IMR-90 (cell line): ENCODE measurements at regions not wholly inside any gene's neighbourhood (a gene's known extent, or its start where the extent isn't known, plus 50 kb on each side); places are given as distances from the start of the nearest gene placed in this dataset.

Experiments
- ATAC-seq: fragments of 200-7000 bp; cut with Tn5 transposase; 2 replicates; pipeline ENCODE4 v1.9.1; 2020; ENCODE audit warnings: low read depth, mild to moderate bottlenecking, moderate library complexity
- BruUV-seq: library from RNA; stranded (reverse); fragments of 400-500 nt; replicated peaks from 2 replicates; lab custom pipeline; 2021; lab: Mats Ljungman, UMichigan
- CTCF ChIA-PET: fragments of 300-600 bp; formaldehyde crosslinking; extraction: SDS; loops from one replicate; lab custom pipeline; 2021; ENCODE audit warnings: antibody characterized with exemption; lab: Yijun Ruan, JAX
- POLR2A ChIA-PET: fragments of 300-600 bp; sonication (Branson Sonifier 250); formaldehyde crosslinking; loops from one replicate; lab custom pipeline; 2022; ENCODE audit warnings: antibody characterized with exemption; ENCODE audit not compliant: unreplicated experiment; lab: Charles Lee
- DNase-seq: peaks from one replicate; pipeline ENCODE4 v3.0.0; 2013
- H2AFZ ChIP-seq: replicated peaks from 2 replicates; pipeline ENCODE3; 2013; ENCODE audit warnings: low read length, mild to moderate bottlenecking; ENCODE audit not compliant: poor library complexity
- H2AK5ac ChIP-seq: 2 replicates; pipeline ENCODE4 v1.6.1; 2013; ENCODE audit warnings: low read depth, low read length, inconsistent platforms
- H2AK9ac ChIP-seq: replicated peaks from 2 replicates; pipeline ENCODE3; 2013; ENCODE audit warnings: mild to moderate bottlenecking, low read depth, low read length, moderate library complexity; ENCODE audit not compliant: poor library complexity
- H2BK120ac ChIP-seq: 2 replicates; pipeline ENCODE4 v1.6.1; 2013; ENCODE audit warnings: low read depth, low read length, inconsistent platforms
- H2BK15ac ChIP-seq: 3 replicates; pipeline ENCODE4 v1.6.1; 2013; ENCODE audit warnings: low read depth, low read length, inconsistent platforms
- H2BK20ac ChIP-seq: 2 replicates; pipeline ENCODE4 v1.6.1; 2013; ENCODE audit warnings: low read depth, mild to moderate bottlenecking, inconsistent platforms, low read length, moderate library complexity
- H2BK5ac ChIP-seq: 2 replicates; pipeline ENCODE4 v1.6.1; 2013; ENCODE audit warnings: mild to moderate bottlenecking, low read depth, low read length, inconsistent platforms; ENCODE audit not compliant: poor library complexity, severe bottlenecking
- H3K14ac ChIP-seq: replicated peaks from 2 replicates; pipeline ENCODE4 v1.6.1; 2013; ENCODE audit warnings: low read depth, low read length, inconsistent platforms
- H3K18ac ChIP-seq: 2 replicates; pipeline ENCODE4 v1.6.1; 2013; ENCODE audit warnings: low read depth, low read length, control low read depth
- H3K23ac ChIP-seq: 2 replicates; pipeline ENCODE4 v1.6.1; 2013; ENCODE audit warnings: low read depth, low read length, inconsistent platforms
- H3K27ac ChIP-seq: 2 replicates; pipeline ENCODE4 v1.5.1; 2013; ENCODE audit warnings: mild to moderate bottlenecking, control low read depth, low read length; ENCODE audit not compliant: insufficient read depth
- H3K27me3 ChIP-seq: 2 replicates; pipeline ENCODE4 v1.6.1; 2013; ENCODE audit warnings: low read length; ENCODE audit not compliant: control insufficient read depth, insufficient read depth
- H3K36me3 ChIP-seq: 2 replicates; pipeline ENCODE4 v1.6.1; 2013; ENCODE audit warnings: low read length, mixed read lengths; ENCODE audit not compliant: control insufficient read depth, insufficient read depth
- H3K4ac ChIP-seq: 2 replicates; pipeline ENCODE4 v1.6.1; 2013; ENCODE audit warnings: low read depth, low read length, inconsistent platforms
- H3K4me1 ChIP-seq: 2 replicates; pipeline ENCODE4 v1.6.1; 2013; ENCODE audit warnings: low read length, mixed read lengths; ENCODE audit not compliant: control insufficient read depth, insufficient read depth
- H3K4me2 ChIP-seq: 2 replicates; pipeline ENCODE4 v1.6.1; 2013; ENCODE audit warnings: low read depth, mild to moderate bottlenecking, control low read depth, low read length, moderate library complexity
- H3K4me3 ChIP-seq: 2 replicates; pipeline ENCODE4 v1.5.1; 2013; ENCODE audit warnings: low read depth, mild to moderate bottlenecking, control low read depth, low read length, moderate library complexity; ENCODE audit not compliant: insufficient read depth
- H3K56ac ChIP-seq: 2 replicates; pipeline ENCODE4 v1.6.1; 2013; ENCODE audit warnings: low read length, inconsistent platforms; ENCODE audit not compliant: insufficient read depth; ENCODE audit errors: extremely low read depth
- H3K79me1 ChIP-seq, 2 experiments: 2 replicates each; pipeline ENCODE4 v1.6.1; 2013; ENCODE audit warnings: low read length in 2 of 2, inconsistent platforms in 1 of 2, low read depth in 1 of 2
- H3K9ac ChIP-seq: 2 replicates; pipeline ENCODE4 v1.6.1; 2013; ENCODE audit warnings: low read depth, low read length, control low read depth
- H3K9me1 ChIP-seq: 2 replicates; pipeline ENCODE4 v1.6.1; 2013; ENCODE audit warnings: low read length, inconsistent platforms; ENCODE audit not compliant: insufficient read depth
- H3K9me3 ChIP-seq: 2 replicates; pipeline ENCODE4 v1.6.1; 2013; ENCODE audit warnings: low read length; ENCODE audit not compliant: control insufficient read depth, insufficient read depth
- H4K20me1 ChIP-seq: 2 replicates; pipeline ENCODE4 v1.6.1; 2013; ENCODE audit warnings: low read length, inconsistent platforms; ENCODE audit not compliant: insufficient read depth
- H4K5ac ChIP-seq: 2 replicates; pipeline ENCODE4 v1.6.1; 2013; ENCODE audit warnings: mild to moderate bottlenecking, low read depth, low read length, control low read depth
- H4K8ac ChIP-seq, 2 experiments: 2 replicates each; pipeline ENCODE4 v1.6.1; 2013; ENCODE audit warnings: low read depth in 2 of 2, low read length in 2 of 2, control low read depth in 1 of 2, inconsistent platforms in 1 of 2
- H4K91ac ChIP-seq: 2 replicates; pipeline ENCODE4 v1.6.1; 2013; ENCODE audit warnings: low read depth, low read length, inconsistent platforms; ENCODE audit not compliant: insufficient read depth
- BHLHE40 ChIP-seq: fragments of 150-350 bp; IDR thresholded peaks from 2 replicates; pipeline ENCODE4 v1.6.1; 2016; ENCODE audit warnings: mild to moderate bottlenecking, low read depth, low read length
- CEBPB ChIP-seq: IDR thresholded peaks from 2 replicates; pipeline ENCODE4 v1.6.1; 2012; ENCODE audit warnings: low read depth, low read length, improper control_type of control experiment
- CHD1 ChIP-seq: IDR thresholded peaks from 2 replicates; pipeline ENCODE4 v1.6.1; 2012; ENCODE audit warnings: low read depth, low read length, improper control_type of control experiment
- CTCF ChIP-seq: conservative IDR thresholded peaks from 2 replicates; pipeline ENCODE4 v1.5.1; 2012; ENCODE audit warnings: mild to moderate bottlenecking, low read depth, low read length, improper control_type of control experiment
- ELK1 ChIP-seq: fragments of 150-350 bp; IDR thresholded peaks from 2 replicates; pipeline ENCODE4 v1.6.1; 2016; ENCODE audit warnings: low read depth, mild to moderate bottlenecking, low read length, moderate library complexity, borderline replicate concordance
- FOS ChIP-seq: fragments of 150-350 bp; IDR thresholded peaks from 2 replicates; pipeline ENCODE4 v1.6.1; 2016; ENCODE audit warnings: low read depth, low read length
- MAZ ChIP-seq: IDR thresholded peaks from 2 replicates; pipeline ENCODE4 v1.6.1; 2012; ENCODE audit warnings: low read depth, mild to moderate bottlenecking, low read length, improper control_type of control experiment, moderate library complexity, borderline replicate concordance
- MXI1 ChIP-seq: IDR thresholded peaks from 2 replicates; pipeline ENCODE4 v1.6.1; 2012; ENCODE audit warnings: low read depth, mild to moderate bottlenecking, low read length, moderate library complexity, borderline replicate concordance
- NFE2L2 ChIP-seq: fragments of 150-350 bp; IDR thresholded peaks from 2 replicates; pipeline ENCODE4 v1.6.1; 2016; ENCODE audit warnings: low read depth, mild to moderate bottlenecking, low read length
- POLR2A ChIP-seq: IDR thresholded peaks from 2 replicates; pipeline ENCODE4 v1.6.1; 2012; ENCODE audit warnings: mild to moderate bottlenecking, low read depth, low read length
- RAD21 ChIP-seq: IDR thresholded peaks from 2 replicates; pipeline ENCODE4 v1.6.1; 2012; ENCODE audit warnings: low read length, improper control_type of control experiment
- RCOR1 ChIP-seq: IDR thresholded peaks from 2 replicates; pipeline ENCODE4 v1.6.1; 2012; ENCODE audit warnings: mild to moderate bottlenecking, low read length, improper control_type of control experiment; ENCODE audit not compliant: insufficient replicate concordance
- RFX5 ChIP-seq: IDR thresholded peaks from 2 replicates; pipeline ENCODE4 v1.8.0; 2012; ENCODE audit warnings: low read depth, mild to moderate bottlenecking, low read length, moderate library complexity
- SMC3 ChIP-seq: fragments of 150-350 bp; IDR thresholded peaks from 2 replicates; pipeline ENCODE4 v1.6.1; 2016; ENCODE audit warnings: low read depth, mild to moderate bottlenecking, antibody characterized with exemption, low read length, moderate library complexity
- USF2 ChIP-seq: fragments of 150-350 bp; IDR thresholded peaks from 2 replicates; pipeline ENCODE4 v1.6.1; 2017; ENCODE audit warnings: mild to moderate bottlenecking, antibody characterized with exemption, low read length, low read depth
- WGBS, 2 experiments: methylation state at CpG; one replicate each; pipeline versions ENCODE4 v1.1.5 to v1.1.7; 2013; ENCODE audit warnings: missing lambda C conversion rate in 2 of 2; ENCODE audit not compliant: insufficient read length in 1 of 2; ENCODE audit errors: extremely low coverage in 2 of 2; 5-methylcytosine and 5-hydroxymethylcytosine counted together
- dilution Hi-C: fragments of 300-500 bp; cut with HindIII; formaldehyde crosslinking; loops from one replicate; pipeline ENCODE4 v1.14.3; 2018; ENCODE audit warnings: low sequenced_read_pairs; ENCODE audit not compliant: unreplicated experiment
- in situ Hi-C: fragments of 300-500 bp; cut with MboI; formaldehyde crosslinking; loops from 3 replicates; pipeline ENCODE4 v1.14.3; 2019; ENCODE audit warnings: low sequenced_read_pairs, inconsistent platforms, mixed read lengths
- intact Hi-C: fragments of 100-400 bp; cut with micrococcal nuclease; formaldehyde crosslinking; loops from 2 replicates; pipeline ENCODE4 v1.10.0; 2022

- CTCF ChIA-PET: no interaction called here
- DNase-seq: no peak
- Histone ChIP-seq H2AFZ (peak overlapping the region; percentile 27), H2BK5ac (no peak overlapping the region), H4K91ac (no peak overlapping the region), H3K9me1 (no peaks in the 10 kb centered on the region), H3K14ac (no peak overlapping the region; the same call in 1 of the 2 replicates), H4K8ac (no peak overlapping the region), H3K4ac (no peak overlapping the region), H2BK120ac (no peak overlapping the region), H3K9ac (no peak overlapping the region), H3K23ac (no peak overlapping the region), H3K56ac (no peak overlapping the region), H4K20me1 (no peaks in the 10 kb centered on the region), H4K5ac (no peak overlapping the region; the same call in 1 of the 2 replicates), H3K36me3 (no peaks in the 10 kb centered on the region), H3K27ac (no peak overlapping the region), H3K4me3 (no peak overlapping the region), H3K9me3 (peaks cover 5% of the 10 kb centered on the region), H3K4me2 (no peak overlapping the region), H3K18ac (no peak overlapping the region; the same call in 1 of the 2 replicates), H2AK5ac (no peak overlapping the region; the same call in 1 of the 2 replicates), H3K4me1 (peaks cover 12% of the 10 kb centered on the region; the same call in 1 of the 2 replicates), H2BK15ac (no peak overlapping the region), H3K27me3 (0 out of 2 replicates have a peak, but pooled peaks cover 1% of the 10 kb centered on the region), H2BK20ac (no peak overlapping the region), H2AK9ac (no peak overlapping the region), H3K79me1 (no peaks in the 10 kb centered on the region)
- POLR2A ChIA-PET: no interaction called here
- intact Hi-C loops: no loop called here
- no TSS peak for BruUV-seq
- in situ Hi-C loops: no loop called here
- ATAC-seq: no peak
- dilution Hi-C loops: no loop called here
- TF ChIP-seq SMC3 (no peak), MAZ (no peak), RCOR1 (no peak), CTCF (no peak), USF2 (no peak), RFX5 (no peak), CHD1 (no peak), MXI1 (no peak), POLR2A (no peak), RAD21 (no peak), FOS (no peak), NFE2L2 (no peak), BHLHE40 (no peak), CEBPB (no peak), ELK1 (no peak)
- 81% methylated on average over 12 of the region's 19 CpGs; no CpG with 5 or more reads in 1 of the 2 experiments for WGBS, 2 experiments
These were observed 145.8 kb upstream of the ID2 start for GRCh38 chr2:8535821-8536685.
